ENCODE measurements at regions not wholly inside any gene's neighbourhood (a gene's known extent, or its start where the extent isn't known, plus 50 kb on each side); places are given as distances from the start of the nearest gene placed in this dataset.

DNA sequence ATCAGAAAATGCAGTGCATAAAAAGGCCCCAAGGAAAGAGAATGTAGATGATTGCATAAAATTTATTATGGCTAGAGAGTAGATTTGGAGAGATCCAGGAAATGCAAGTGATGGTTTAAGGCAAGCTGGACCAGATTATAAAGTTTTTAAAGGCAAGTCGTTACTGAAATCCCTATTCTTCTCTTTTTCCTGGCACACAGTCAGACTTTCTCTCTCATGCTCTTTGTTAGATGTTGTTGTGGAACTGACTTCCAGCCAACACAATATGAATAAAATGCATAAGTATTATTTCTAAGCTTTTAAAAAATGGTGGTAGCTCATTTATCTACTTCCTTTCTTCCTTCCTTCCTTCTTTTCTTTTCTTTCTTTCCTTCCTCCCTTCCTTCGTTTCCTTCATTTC is 1085.4 kb upstream of the CDH6 start:
- TF ChIP-seq, protein P1, sequence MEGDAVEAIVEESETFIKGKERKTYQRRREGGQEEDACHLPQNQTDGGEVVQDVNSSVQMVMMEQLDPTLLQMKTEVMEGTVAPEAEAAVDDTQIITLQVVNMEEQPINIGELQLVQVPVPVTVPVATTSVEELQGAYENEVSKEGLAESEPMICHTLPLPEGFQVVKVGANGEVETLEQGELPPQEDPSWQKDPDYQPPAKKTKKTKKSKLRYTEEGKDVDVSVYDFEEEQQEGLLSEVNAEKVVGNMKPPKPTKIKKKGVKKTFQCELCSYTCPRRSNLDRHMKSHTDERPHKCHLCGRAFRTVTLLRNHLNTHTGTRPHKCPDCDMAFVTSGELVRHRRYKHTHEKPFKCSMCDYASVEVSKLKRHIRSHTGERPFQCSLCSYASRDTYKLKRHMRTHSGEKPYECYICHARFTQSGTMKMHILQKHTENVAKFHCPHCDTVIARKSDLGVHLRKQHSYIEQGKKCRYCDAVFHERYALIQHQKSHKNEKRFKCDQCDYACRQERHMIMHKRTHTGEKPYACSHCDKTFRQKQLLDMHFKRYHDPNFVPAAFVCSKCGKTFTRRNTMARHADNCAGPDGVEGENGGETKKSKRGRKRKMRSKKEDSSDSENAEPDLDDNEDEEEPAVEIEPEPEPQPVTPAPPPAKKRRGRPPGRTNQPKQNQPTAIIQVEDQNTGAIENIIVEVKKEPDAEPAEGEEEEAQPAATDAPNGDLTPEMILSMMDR (IDR thresholded peaks at IDR 0.05; ENCODE audit: control extremely low read depth in 1 of 3, insufficient read depth in 1 of 3, low read depth in 1 of 3, low read length in 3 of 3) = no peak
- TF ChIP-seq CBX8 (IDR thresholded peaks at IDR 0.05; ENCODE audit: borderline replicate concordance, low read depth, low read length) (no peak), POLR2A (IDR thresholded peaks at IDR 0.05; ENCODE audit: control extremely low read depth in 1 of 2, low read depth in 2 of 2, low read length in 2 of 2) (no peak), ZNF274 (IDR thresholded peaks at IDR 0.05; ENCODE audit: borderline replicate concordance, extremely low read depth, low read length) (no peak), SUZ12 (IDR thresholded peaks at IDR 0.05; ENCODE audit: low read length) (no peak), JUND (IDR thresholded peaks at IDR 0.05; ENCODE audit: low read length) (no peak), EGR1 (IDR thresholded peaks at IDR 0.05; ENCODE audit: borderline replicate concordance, low read depth, low read length) (no peak)

Data from H1 (cell line).